Prostate gland (tissue), 2 donors: ENCODE measurements at regions not wholly inside any gene's neighbourhood (a gene's known extent, or its start where the extent isn't known, plus 50 kb on each side); places are given as distances from the start of the nearest gene placed in this dataset.

ENCODE experiments used
- DNase-seq: peaks from one replicate; pipeline ENCODE4 v3.0.0-alpha.2; 2019; ENCODE audit warnings: low spot score
- H3K27ac ChIP-seq, 2 donors: fragments of 200-600 bp; sonication (generic); 2 replicates each; pipeline ENCODE4 v1.5.1; 2017 to 2019
- H3K27me3 ChIP-seq: fragments of 200-600 bp; sonication (generic); replicated peaks from 2 replicates; pipeline ENCODE4 v1.5.1; 2019; ENCODE audit not compliant: insufficient read depth
- H3K36me3 ChIP-seq, 2 donors: fragments of 200-600 bp; sonication (generic); 1 replicate in 1 of 2; 2 replicates in 1 of 2; pipeline versions ENCODE4 v1.5.1 to v1.8.1; 2017 to 2019
- H3K4me1 ChIP-seq: fragments of 200-600 bp; sonication (generic); replicated peaks from 2 replicates; pipeline ENCODE4 v1.5.1; 2019
- H3K4me3 ChIP-seq, 2 donors: fragments of 200-600 bp; sonication (generic); 2 replicates each; pipeline ENCODE4 v1.5.1; 2017 to 2019
- H3K9me3 ChIP-seq: fragments of 200-600 bp; sonication (generic); 2 replicates; pipeline ENCODE4 v1.5.1; 2017
- POLR2A ChIP-seq: fragments of 450-650 bp; IDR thresholded peaks from one replicate; pipeline ENCODE4 v1.6.1; 2016; ENCODE audit warnings: antibody characterized with exemption, mild to moderate bottlenecking
- POLR2AphosphoS5 ChIP-seq: sonication (generic); formaldehyde crosslinking; IDR thresholded peaks from one replicate; pipeline ENCODE4 v1.6.1; 2017; ENCODE audit warnings: antibody characterized with exemption
- WGBS: methylation state at CpG from one replicate; pipeline ENCODE4 v1.1.5; 2018; 5-methylcytosine and 5-hydroxymethylcytosine counted together
- intact Hi-C: fragments of 100-400 bp; cut with DNase I; formaldehyde crosslinking; loops from one replicate; pipeline ENCODE4 v1.14.2; 2022
- TF ChIP-seq, protein P1 (sequence below), 4 experiments: fragments of 200-600 bp in 2 of 4; fragments of 450-650 bp in 2 of 4; sonication (generic) in 2 of 4; IDR thresholded peaks; 1 replicate in 3 of 4; 2 replicates in 1 of 4; pipeline ENCODE4 v1.5.1; 2016 to 2019; ENCODE audit warnings: antibody characterized with exemption in 4 of 4, mild to moderate bottlenecking in 2 of 4, moderate library complexity in 2 of 4

GRCh38 chr6:144898052-144898689 lies 613.0 kb downstream of the UTRN start:
- Histone ChIP-seq H3K36me3 (no peaks in the 10 kb centered on the region), H3K9me3 (no peaks in the 10 kb centered on the region), H3K4me1 (no peaks in the 10 kb centered on the region), H3K27me3 (no peaks in the 10 kb centered on the region), H3K27ac (no peak overlapping the region), H3K4me3 (no peak overlapping the region)
- no peak for TF ChIP-seq POLR2A
- TF ChIP-seq, protein P1, sequence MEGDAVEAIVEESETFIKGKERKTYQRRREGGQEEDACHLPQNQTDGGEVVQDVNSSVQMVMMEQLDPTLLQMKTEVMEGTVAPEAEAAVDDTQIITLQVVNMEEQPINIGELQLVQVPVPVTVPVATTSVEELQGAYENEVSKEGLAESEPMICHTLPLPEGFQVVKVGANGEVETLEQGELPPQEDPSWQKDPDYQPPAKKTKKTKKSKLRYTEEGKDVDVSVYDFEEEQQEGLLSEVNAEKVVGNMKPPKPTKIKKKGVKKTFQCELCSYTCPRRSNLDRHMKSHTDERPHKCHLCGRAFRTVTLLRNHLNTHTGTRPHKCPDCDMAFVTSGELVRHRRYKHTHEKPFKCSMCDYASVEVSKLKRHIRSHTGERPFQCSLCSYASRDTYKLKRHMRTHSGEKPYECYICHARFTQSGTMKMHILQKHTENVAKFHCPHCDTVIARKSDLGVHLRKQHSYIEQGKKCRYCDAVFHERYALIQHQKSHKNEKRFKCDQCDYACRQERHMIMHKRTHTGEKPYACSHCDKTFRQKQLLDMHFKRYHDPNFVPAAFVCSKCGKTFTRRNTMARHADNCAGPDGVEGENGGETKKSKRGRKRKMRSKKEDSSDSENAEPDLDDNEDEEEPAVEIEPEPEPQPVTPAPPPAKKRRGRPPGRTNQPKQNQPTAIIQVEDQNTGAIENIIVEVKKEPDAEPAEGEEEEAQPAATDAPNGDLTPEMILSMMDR (IDR thresholded peaks at IDR 0.05) = no peak
- TF ChIP-seq POLR2AphosphoS5 = no peak
- WGBS = 87% methylated on average over 3 of the region's 3 CpGs
- no peak for DNase-seq
- intact Hi-C loops = no loop called here

- H3K27ac ChIP-seq = no peak overlapping the region
- no peak overlapping the region for H3K4me3 ChIP-seq
- H3K9me3 ChIP-seq = no peaks in the 10 kb centered on the region
- TF ChIP-seq POLR2AphosphoS5 (no peak), POLR2A (no peak)
- TF ChIP-seq, protein P1 (IDR thresholded peaks at IDR 0.05) = no peak
- H3K27me3 ChIP-seq = no peaks in the 10 kb centered on the region
- H3K36me3 ChIP-seq = no peaks in the 10 kb centered on the region
- H3K4me1 ChIP-seq = no peaks in the 10 kb centered on the region
- no peak for DNase-seq
- intact Hi-C loops = no loop called here
- 91% methylated on average over 1 of the region's 1 CpG for WGBS
These were observed 613.6 kb downstream of the UTRN start for GRCh38 chr6:144898741-144899140.

- no peaks in the 10 kb centered on the region for H3K36me3 ChIP-seq
- intact Hi-C loops = no loop called here
- H3K4me1 ChIP-seq = no peaks in the 10 kb centered on the region
- no peak overlapping the region for H3K4me3 ChIP-seq
- DNase-seq = no peak
- WGBS = 98% methylated on average over 1 of the region's 1 CpG
- no peak overlapping the region for H3K27ac ChIP-seq
- H3K9me3 ChIP-seq = no peaks in the 10 kb centered on the region
- no peak for TF ChIP-seq POLR2AphosphoS5
- TF ChIP-seq POLR2A = no peak
- TF ChIP-seq, protein P1 (IDR thresholded peaks at IDR 0.05) = no peak
- H3K27me3 ChIP-seq = no peaks in the 10 kb centered on the region
These were observed 614.0 kb downstream of the UTRN start for GRCh38 chr6:144899161-144899560.

DNA sequence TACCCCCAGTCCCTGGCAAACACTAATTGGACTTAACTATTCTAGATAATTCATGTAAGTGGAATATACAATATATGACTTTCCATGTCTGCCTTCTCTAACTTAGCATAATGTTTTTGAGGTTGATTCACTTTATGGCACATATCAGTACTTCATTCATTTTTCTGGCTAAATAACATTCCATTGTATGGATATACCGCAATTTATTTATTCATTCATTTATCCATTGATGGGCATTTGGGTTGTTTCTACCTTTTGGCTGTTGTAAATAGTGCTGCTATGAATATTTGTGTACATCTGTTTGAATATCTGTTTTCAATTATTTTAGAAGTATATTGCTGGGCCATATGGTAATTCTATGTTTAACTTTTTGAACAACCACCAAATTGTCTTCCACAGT lies 616.3 kb downstream of the UTRN start:
- DNase-seq = no peak
- TF ChIP-seq, protein P1 (IDR thresholded peaks at IDR 0.05) = no peak
- TF ChIP-seq POLR2AphosphoS5 (no peak), POLR2A (no peak)
- no peaks in the 10 kb centered on the region for H3K27me3 ChIP-seq
- no peak overlapping the region for H3K27ac ChIP-seq
- H3K4me1 ChIP-seq = no peaks in the 10 kb centered on the region
- intact Hi-C loops = no loop called here
- no peak overlapping the region for H3K4me3 ChIP-seq
- no peaks in the 10 kb centered on the region for H3K36me3 ChIP-seq
- no peaks in the 10 kb centered on the region for H3K9me3 ChIP-seq
- 98% methylated on average over 1 of the region's 1 CpG for WGBS

DNA sequence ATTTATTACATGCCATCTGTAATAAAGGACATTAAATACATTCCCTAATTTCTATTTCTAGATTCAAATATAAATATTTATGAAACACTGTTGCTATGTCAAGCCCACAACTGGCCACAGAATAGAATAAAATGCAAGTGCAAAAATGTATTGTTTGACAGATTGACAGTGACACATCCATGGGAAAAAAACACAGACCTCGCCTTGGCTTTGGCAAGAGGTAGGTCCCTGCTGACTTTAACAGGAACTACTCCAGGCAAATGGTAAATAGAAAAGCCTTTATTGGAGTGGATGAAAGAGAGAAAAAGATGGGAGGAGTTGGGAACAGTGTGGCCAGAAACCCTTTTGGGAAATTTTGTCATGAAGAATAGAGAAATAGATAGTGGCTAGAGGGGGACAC lies 622.9 kb downstream of the UTRN start:
- no peak overlapping the region for H3K27ac ChIP-seq
- no peaks in the 10 kb centered on the region for H3K36me3 ChIP-seq
- H3K9me3 ChIP-seq = no peaks in the 10 kb centered on the region
- intact Hi-C loops = no loop called here
- TF ChIP-seq POLR2AphosphoS5 (no peak), POLR2A (no peak)
- TF ChIP-seq, protein P1 (IDR thresholded peaks at IDR 0.05) = no peak
- WGBS = 63% methylated on average over 1 of the region's 1 CpG
- no peaks in the 10 kb centered on the region for H3K4me1 ChIP-seq
- H3K27me3 ChIP-seq = no peaks in the 10 kb centered on the region
- H3K4me3 ChIP-seq = no peak overlapping the region
- DNase-seq = no peak
